ENCODE measurements at regions not wholly inside any gene's neighbourhood (a gene's known extent, or its start where the extent isn't known, plus 50 kb on each side); places are given as distances from the start of the nearest gene placed in this dataset.

GRCh38 chr13:36766295-36766694, 52.7 kb upstream of the RFXAP start:
- no peaks in the 10 kb centered on the region for H3K4me1 ChIP-seq (ENCODE audit: insufficient read depth, low read length, poor library complexity, severe bottlenecking)
- no peaks in the 10 kb centered on the region for H4K20me1 ChIP-seq (ENCODE audit: insufficient read depth, low read length)
- POLR2A ChIA-PET = interaction anchor here (0.7 kb wide), 2 partner anchors 22 to 283 kb away, joined by 3 to 4 read pairs; no protein-coding TSS in a partner anchor
- no peak overlapping the region for H3K27ac ChIP-seq (ENCODE audit: low read depth, low read length, poor library complexity, severe bottlenecking)
- no peak for DNase-seq (ENCODE audit: low spot score)
- no TSS peak for BruUV-seq (replicated peaks)
- intact Hi-C loops (cut with micrococcal nuclease; ENCODE audit: unreplicated experiment) = no loop called here
- no peak overlapping the region for H3K4me3 ChIP-seq (ENCODE audit: low read depth, low read length, poor library complexity, severe bottlenecking)
- 0 out of 2 replicates have a peak, but pooled peaks cover 8% of the 10 kb centered on the region for H3K9me3 ChIP-seq (ENCODE audit: low read length)
- H3K4me2 ChIP-seq (ENCODE audit: low read length) = no peak overlapping the region
- no peaks in the 10 kb centered on the region for H3K9me2 ChIP-seq (ENCODE audit: insufficient read depth, low read length)
- H2AFZ ChIP-seq (ENCODE audit: low read length) = no peak overlapping the region
- TF ChIP-seq CTCF (conservative IDR thresholded peaks at IDR 0.05; ENCODE audit: low read length) = no peak
- no peaks in the 10 kb centered on the region for H3K79me2 ChIP-seq (ENCODE audit: insufficient read depth, low read depth, low read length)
- H3K36me3 ChIP-seq (ENCODE audit: insufficient read depth, low read length) = no peaks in the 10 kb centered on the region
- CTCF ChIA-PET (ENCODE audit: unreplicated experiment) = no interaction called here

- Histone ChIP-seq H3K36me3 (ENCODE audit: insufficient read depth, low read length) (no peaks in the 10 kb centered on the region), H4K20me1 (ENCODE audit: insufficient read depth, low read length) (no peaks in the 10 kb centered on the region), H3K4me3 (ENCODE audit: low read depth, low read length, poor library complexity, severe bottlenecking) (no peak overlapping the region), H3K79me2 (ENCODE audit: insufficient read depth, low read depth, low read length) (no peaks in the 10 kb centered on the region), H3K4me1 (ENCODE audit: insufficient read depth, low read length, poor library complexity, severe bottlenecking) (no peaks in the 10 kb centered on the region), H3K27ac (ENCODE audit: low read depth, low read length, poor library complexity, severe bottlenecking) (no peak overlapping the region), H3K4me2 (ENCODE audit: low read length) (no peak overlapping the region), H3K9me3 (ENCODE audit: low read length) (0 out of 2 replicates have a peak, but pooled peaks cover 8% of the 10 kb centered on the region), H2AFZ (ENCODE audit: low read length) (no peak overlapping the region), H3K9me2 (ENCODE audit: insufficient read depth, low read length) (no peaks in the 10 kb centered on the region)
- intact Hi-C loops (cut with micrococcal nuclease; ENCODE audit: unreplicated experiment) = no loop called here
- ChIA-PET POLR2A (no interaction called here), CTCF (ENCODE audit: unreplicated experiment) (no interaction called here)
- TF ChIP-seq CTCF (conservative IDR thresholded peaks at IDR 0.05; ENCODE audit: low read length) = no peak
- TF ChIP-seq EZH2phosphoT487 (IDR thresholded peaks at IDR 0.05; ENCODE audit: borderline replicate concordance, low read depth, low read length) = no peak
- BruUV-seq (replicated peaks) = no TSS peak
- DNase-seq (ENCODE audit: low spot score) = no peak
Measured at GRCh38 chr13:36767276-36767675, 51.7 kb upstream of the RFXAP start.

- H3K4me1 ChIP-seq (ENCODE audit: insufficient read depth, low read length, poor library complexity, severe bottlenecking) = no peaks in the 10 kb centered on the region
- 0 out of 2 replicates have a peak, but pooled peaks cover 8% of the 10 kb centered on the region for H3K9me3 ChIP-seq (ENCODE audit: low read length)
- H3K27ac ChIP-seq (ENCODE audit: low read depth, low read length, poor library complexity, severe bottlenecking) = no peak overlapping the region
- no peaks in the 10 kb centered on the region for H3K79me2 ChIP-seq (ENCODE audit: insufficient read depth, low read depth, low read length)
- H3K4me3 ChIP-seq (ENCODE audit: low read depth, low read length, poor library complexity, severe bottlenecking) = no peak overlapping the region
- TF ChIP-seq CTCF (conservative IDR thresholded peaks at IDR 0.05; ENCODE audit: low read length) (no peak), EZH2phosphoT487 (IDR thresholded peaks at IDR 0.05; ENCODE audit: borderline replicate concordance, low read depth, low read length) (no peak)
- intact Hi-C loops (cut with micrococcal nuclease; ENCODE audit: unreplicated experiment) = no loop called here
- ChIA-PET CTCF (ENCODE audit: unreplicated experiment) (no interaction called here), POLR2A (no interaction called here)
- no peak overlapping the region for H2AFZ ChIP-seq (ENCODE audit: low read length)
- no peaks in the 10 kb centered on the region for H4K20me1 ChIP-seq (ENCODE audit: insufficient read depth, low read length)
- DNase-seq (ENCODE audit: low spot score) = no peak
- no peak overlapping the region for H3K4me2 ChIP-seq (ENCODE audit: low read length)
- BruUV-seq (replicated peaks) = no TSS peak
- no peaks in the 10 kb centered on the region for H3K9me2 ChIP-seq (ENCODE audit: insufficient read depth, low read length)
- no peaks in the 10 kb centered on the region for H3K36me3 ChIP-seq (ENCODE audit: insufficient read depth, low read length)
Measured at GRCh38 chr13:36769126-36769525, 49.9 kb upstream of the RFXAP start.

Measured in OCI-LY7 (cell line).